MM.1S (cell line): ENCODE measurements at regions not wholly inside any gene's neighbourhood (a gene's known extent, or its start where the extent isn't known, plus 50 kb on each side); places are given as distances from the start of the nearest gene placed in this dataset.

Experiments
- DNase-seq: peaks from one replicate; pipeline ENCODE4 v3.0.0-alpha.2; 2015
- H2AFZ ChIP-seq: fragments of 300-600 bp; sonication (generic); 2 replicates; pipeline ENCODE4 v1.6.0; 2016; ENCODE audit warnings: antibody characterized with exemption, low read length
- H3F3A ChIP-seq: fragments of 300-600 bp; sonication (generic); 2 replicates; pipeline ENCODE4 v1.6.1; 2016; ENCODE audit warnings: mild to moderate bottlenecking, antibody characterized with exemption, low read length, moderate library complexity, mixed read lengths; ENCODE audit not compliant: insufficient read depth
- H3K27ac ChIP-seq: fragments of 300-600 bp; sonication (generic); 2 replicates; pipeline ENCODE4 v1.5.1; 2016; ENCODE audit warnings: mild to moderate bottlenecking, low read length
- H3K27me3 ChIP-seq: fragments of 300-600 bp; sonication (generic); replicated peaks from 2 replicates; pipeline ENCODE4 v1.6.0; 2016; ENCODE audit warnings: low read length; ENCODE audit not compliant: insufficient read depth
- H3K36me3 ChIP-seq: fragments of 300-600 bp; sonication (generic); replicated peaks from 2 replicates; pipeline ENCODE4 v1.6.1; 2016; ENCODE audit warnings: mild to moderate bottlenecking, low read length, mixed read lengths; ENCODE audit not compliant: insufficient read depth
- H3K4me1 ChIP-seq: fragments of 300-600 bp; sonication (generic); 2 replicates; pipeline ENCODE4 v1.6.1; 2016; ENCODE audit warnings: low read length, mixed read lengths
- H3K4me2 ChIP-seq: fragments of 300-600 bp; sonication (generic); 2 replicates; pipeline ENCODE4 v1.6.0; 2016; ENCODE audit warnings: low read depth, low read length
- H3K4me3 ChIP-seq: fragments of 300-600 bp; sonication (generic); 2 replicates; pipeline ENCODE4 v1.5.1; 2016; ENCODE audit warnings: low read length, mixed read lengths
- H3K79me2 ChIP-seq: fragments of 300-600 bp; sonication (generic); 2 replicates; pipeline ENCODE4 v1.6.1; 2016; ENCODE audit warnings: mixed run types, low read length, mixed read lengths
- H3K9ac ChIP-seq: fragments of 300-600 bp; sonication (generic); 2 replicates; pipeline ENCODE4 v1.6.1; 2016; ENCODE audit warnings: low read length, mixed read lengths
- H3K9me2 ChIP-seq: fragments of 300-600 bp; sonication (generic); replicated peaks from 2 replicates; pipeline ENCODE4 v1.6.1; 2016; ENCODE audit warnings: mild to moderate bottlenecking, low read length, mixed read lengths; ENCODE audit not compliant: insufficient read depth
- H3K9me3 ChIP-seq: fragments of 300-600 bp; sonication (generic); replicated peaks from 2 replicates; pipeline ENCODE4 v1.6.1; 2016; ENCODE audit warnings: mild to moderate bottlenecking, low read length, mixed read lengths; ENCODE audit not compliant: insufficient read depth
- H4K20me1 ChIP-seq: fragments of 300-600 bp; sonication (generic); 2 replicates; pipeline ENCODE4 v1.6.1; 2016; ENCODE audit warnings: mild to moderate bottlenecking, low read length, moderate library complexity, mixed read lengths; ENCODE audit not compliant: insufficient read depth
- CTCF ChIP-seq: fragments of 300-600 bp; sonication (generic); IDR thresholded peaks from 2 replicates; pipeline ENCODE4 v1.5.1; 2016; ENCODE audit warnings: antibody characterized with exemption, low read length, mixed read lengths
- EZH2 ChIP-seq: fragments of 300-600 bp; sonication (generic); optimal IDR thresholded peaks from 2 replicates; pipeline ENCODE3; 2017; ENCODE audit warnings: low read depth, mild to moderate bottlenecking, antibody characterized with exemption, low read length, mixed read lengths
- EZH2phosphoT487 ChIP-seq: fragments of 300-600 bp; sonication (generic); IDR thresholded peaks from 2 replicates; pipeline ENCODE4 v1.6.1; 2018; ENCODE audit warnings: antibody characterized with exemption, low read length

- Histone ChIP-seq H3K9me3 (no peaks in the 10 kb centered on the region), H3K9ac (no peak overlapping the region), H3K4me3 (no peak overlapping the region), H3K27me3 (no peaks in the 10 kb centered on the region), H3K4me1 (no peaks in the 10 kb centered on the region), H4K20me1 (no peaks in the 10 kb centered on the region), H3K79me2 (no peaks in the 10 kb centered on the region), H3K27ac (no peak overlapping the region), H2AFZ (no peak overlapping the region), H3K9me2 (no peaks in the 10 kb centered on the region), H3F3A (no peaks in the 10 kb centered on the region), H3K4me2 (no peak overlapping the region), H3K36me3 (no peaks in the 10 kb centered on the region)
- DNase-seq, result no peak
- TF ChIP-seq EZH2phosphoT487 (no peak), EZH2 (no peak), CTCF (no peak)
Observed at GRCh38 chr7:65820287-65820950, 52.5 kb upstream of the VKORC1L1 start.
